ENCODE measurements at regions not wholly inside any gene's neighbourhood (a gene's known extent, or its start where the extent isn't known, plus 50 kb on each side); places are given as distances from the start of the nearest gene placed in this dataset.

- H3K27ac ChIP-seq (ENCODE audit: low read length) = no peak overlapping the region
- TF ChIP-seq REST (IDR thresholded peaks at IDR 0.05; ENCODE audit: borderline replicate concordance) = no peak
- TF ChIP-seq SMC3 (conservative IDR thresholded peaks at IDR 0.05; ENCODE audit: poor library complexity) = no peak
- TF ChIP-seq CTCF (IDR thresholded peaks at IDR 0.05; ENCODE audit: poor library complexity, severe bottlenecking) = no peak
- no peak for TF ChIP-seq RAD21 (conservative IDR thresholded peaks at IDR 0.05)
- no peak for TF ChIP-seq POLR2AphosphoS5 (IDR thresholded peaks at IDR 0.05)
- TF ChIP-seq MXI1 (conservative IDR thresholded peaks at IDR 0.05; ENCODE audit: poor library complexity, severe bottlenecking) = no peak
- no peak for TF ChIP-seq TAF1 (IDR thresholded peaks at IDR 0.05; ENCODE audit: low read depth)
- no peak for TF ChIP-seq EZH2 (IDR thresholded peaks at IDR 0.05; ENCODE audit: borderline replicate concordance, insufficient read depth, low read length, poor library complexity, severe bottlenecking)
- TF ChIP-seq EP300 (conservative IDR thresholded peaks at IDR 0.05; ENCODE audit: poor library complexity, severe bottlenecking) = no peak
- H3K79me2 ChIP-seq (replicated peaks; ENCODE audit: insufficient read depth, low read length) = no peaks in the 10 kb centered on the region
- H4K20me1 ChIP-seq (ENCODE audit: insufficient read depth) = no peaks in the 10 kb centered on the region
- H3F3A ChIP-seq (ENCODE audit: insufficient read depth, low read length, poor library complexity, severe bottlenecking) = no peaks in the 10 kb centered on the region
- H3K9me3 ChIP-seq (ENCODE audit: low read length) = no peaks in the 10 kb centered on the region
- H2AFZ ChIP-seq (ENCODE audit: low read depth, low read length) = no peak overlapping the region
- H3K4me2 ChIP-seq (ENCODE audit: low read length) = no peak overlapping the region
- H3K4me3 ChIP-seq (ENCODE audit: low read length) = no peak overlapping the region
- H3K9me2 ChIP-seq (ENCODE audit: insufficient read depth, low read length) = no peaks in the 10 kb centered on the region
- no peaks in the 10 kb centered on the region for H3K27me3 ChIP-seq (ENCODE audit: insufficient read depth, low read depth, low read length)
- H3K9ac ChIP-seq (ENCODE audit: low read length) = no peak overlapping the region
- H3K36me3 ChIP-seq (ENCODE audit: insufficient read depth, low read length) = no peaks in the 10 kb centered on the region
These were observed 391.0 kb downstream of the RAB28 start for GRCh38 chr4:13093170-13093569.

- Histone ChIP-seq H3K4me3 (ENCODE audit: low read length) (no peak overlapping the region), H3K79me2 (replicated peaks; ENCODE audit: insufficient read depth, low read length) (no peaks in the 10 kb centered on the region), H3K9me2 (ENCODE audit: insufficient read depth, low read length) (no peaks in the 10 kb centered on the region), H3K9ac (ENCODE audit: low read length) (no peak overlapping the region), H3K27ac (ENCODE audit: low read length) (no peak overlapping the region), H3K4me2 (ENCODE audit: low read length) (no peak overlapping the region), H4K20me1 (ENCODE audit: insufficient read depth) (no peaks in the 10 kb centered on the region), H3K9me3 (ENCODE audit: low read length) (no peaks in the 10 kb centered on the region), H2AFZ (ENCODE audit: low read depth, low read length) (no peak overlapping the region), H3K36me3 (ENCODE audit: insufficient read depth, low read length) (no peaks in the 10 kb centered on the region), H3F3A (ENCODE audit: insufficient read depth, low read length, poor library complexity, severe bottlenecking) (no peaks in the 10 kb centered on the region), H3K27me3 (ENCODE audit: insufficient read depth, low read depth, low read length) (no peaks in the 10 kb centered on the region)
- TF ChIP-seq POLR2AphosphoS5 (IDR thresholded peaks at IDR 0.05) = no peak
- TF ChIP-seq REST (IDR thresholded peaks at IDR 0.05; ENCODE audit: borderline replicate concordance) = no peak
- TF ChIP-seq EZH2 (IDR thresholded peaks at IDR 0.05; ENCODE audit: borderline replicate concordance, insufficient read depth, low read length, poor library complexity, severe bottlenecking) = no peak
- TF ChIP-seq RAD21 (conservative IDR thresholded peaks at IDR 0.05) = no peak
- TF ChIP-seq MXI1 (conservative IDR thresholded peaks at IDR 0.05; ENCODE audit: poor library complexity, severe bottlenecking) = no peak
- TF ChIP-seq TAF1 (IDR thresholded peaks at IDR 0.05; ENCODE audit: low read depth) = no peak
- no peak for TF ChIP-seq SMC3 (conservative IDR thresholded peaks at IDR 0.05; ENCODE audit: poor library complexity)
- no peak for TF ChIP-seq CTCF (IDR thresholded peaks at IDR 0.05; ENCODE audit: poor library complexity, severe bottlenecking)
- no peak for TF ChIP-seq EP300 (conservative IDR thresholded peaks at IDR 0.05; ENCODE audit: poor library complexity, severe bottlenecking)
These were observed 391.4 kb downstream of the RAB28 start for GRCh38 chr4:13092702-13093101.
